Activated CD4-positive, alpha-beta T cell treated with anti-CD3 and anti-CD28 coated beads for 4 hours (primary cell): ENCODE measurements at regions not wholly inside any gene's neighbourhood (a gene's known extent, or its start where the extent isn't known, plus 50 kb on each side); places are given as distances from the start of the nearest gene placed in this dataset.
"Not testable (repeated sequence)": the region's sequence is repeated elsewhere in the genome, so short reads cannot be mapped to it uniquely, and the experiment has no call there.

Source experiments
- DNase-seq, 2 donors: peaks; one replicate each; pipeline ENCODE4 v3.0.0-alpha.2; 2020

DNA sequence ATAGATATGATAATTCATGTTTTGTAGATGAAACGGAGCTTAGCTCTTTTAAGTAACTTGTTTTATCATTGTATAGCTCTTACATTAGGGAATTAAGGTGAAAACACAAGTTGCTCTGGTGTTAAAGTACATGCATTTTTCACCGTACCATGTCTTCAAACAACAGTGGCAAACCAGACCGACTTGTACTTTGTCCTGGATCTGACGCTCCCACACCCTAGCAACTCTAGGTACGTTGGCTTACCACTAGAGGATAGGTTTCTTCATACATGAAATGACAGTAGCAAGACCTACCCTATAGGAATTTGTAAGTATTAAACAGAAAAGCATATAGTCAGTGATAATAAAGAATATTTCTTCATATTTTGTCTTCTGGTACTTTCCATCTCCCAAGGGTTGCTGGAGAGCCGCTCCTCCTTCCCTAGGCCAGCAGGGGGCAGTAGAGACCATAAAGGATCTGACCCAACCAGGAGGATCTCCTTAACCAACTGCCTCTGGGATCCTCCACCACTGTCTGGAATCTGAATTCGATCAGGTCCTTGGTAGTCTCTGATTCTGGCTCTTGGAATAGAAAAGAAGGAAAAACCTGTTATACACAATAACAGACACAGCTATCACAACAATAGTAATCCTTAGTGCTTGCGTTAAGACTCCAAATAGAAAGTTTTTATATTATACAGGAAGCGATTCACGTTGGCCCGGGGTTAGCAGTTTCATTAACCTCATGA is 136.7 kb downstream of the CAVIN4 start:
- DNase-seq: peak in 1 of 2 donors; percentile 16

DNA sequence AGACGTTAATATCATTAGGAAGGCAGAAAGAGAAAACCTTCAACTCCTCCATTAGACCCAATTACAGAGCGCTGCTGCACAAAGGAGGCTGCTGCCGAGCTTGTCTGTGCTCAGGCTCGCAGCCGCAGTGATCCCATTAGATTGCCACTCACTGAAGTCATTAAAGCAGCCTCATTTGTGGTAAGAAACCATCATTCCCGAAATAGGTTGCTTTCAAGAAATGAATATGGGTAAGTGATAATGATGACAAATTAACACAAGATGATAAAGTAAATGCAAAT is 137.2 kb downstream of the CAVIN4 start:
- DNase-seq: no peak

DNA sequence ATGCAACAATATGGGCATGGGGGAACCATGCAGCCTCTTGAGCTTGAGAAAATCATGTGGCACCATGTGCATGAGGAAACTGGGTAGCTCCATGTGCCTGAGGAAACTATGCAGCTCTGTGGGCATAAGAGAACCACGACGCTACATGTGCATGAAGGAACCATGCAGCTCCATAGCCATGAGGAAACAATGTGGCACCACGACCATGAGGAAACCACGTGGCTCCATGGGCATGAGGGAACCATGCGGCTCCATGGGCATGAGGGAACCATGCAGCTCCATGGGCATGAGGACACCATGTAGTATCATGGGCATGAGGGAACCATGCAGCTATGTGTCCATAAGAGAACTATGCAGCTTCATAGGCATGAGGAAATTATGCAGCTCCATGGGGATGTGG is 140.8 kb downstream of the CAVIN4 start:
- no peak for DNase-seq

DNA sequence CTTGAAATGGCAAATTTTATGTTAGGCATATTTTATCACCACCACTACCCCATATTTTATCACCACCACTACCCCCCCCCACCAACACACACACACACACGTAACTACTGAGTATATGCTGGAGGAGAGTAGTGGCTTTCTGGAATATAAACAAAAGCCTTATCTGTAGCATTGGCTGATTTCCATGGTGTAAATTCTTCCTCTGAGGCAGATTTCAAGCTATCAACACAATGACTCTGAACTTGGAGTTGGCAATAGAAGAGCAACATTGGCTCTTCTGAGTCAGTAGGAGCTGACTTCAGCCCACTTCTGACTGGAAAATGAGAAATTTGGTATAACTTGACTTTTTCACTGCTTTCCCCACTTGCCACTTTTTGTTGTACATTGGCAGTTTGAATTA is 143.0 kb downstream of the CAVIN4 start:
- no peak for DNase-seq

DNA sequence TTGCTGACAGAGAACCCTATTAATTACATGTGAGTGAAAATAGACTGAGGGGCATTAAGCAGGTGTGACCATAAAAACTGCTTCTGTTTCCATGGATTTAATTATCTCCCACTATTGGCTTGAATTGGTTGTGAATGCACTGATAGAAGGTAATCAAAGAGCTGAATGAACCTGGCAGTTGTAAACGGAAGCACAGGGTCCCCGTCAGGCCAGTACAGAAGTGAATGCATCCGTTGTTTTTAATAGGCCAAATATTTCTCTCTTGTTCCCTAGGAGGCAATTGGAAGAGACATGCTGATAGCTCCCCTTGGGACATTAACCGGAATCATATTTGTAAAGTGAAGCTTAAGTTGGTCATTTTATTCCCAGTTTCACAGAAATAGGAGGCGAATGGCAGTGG is 147.0 kb downstream of the CAVIN4 start:
- DNase-seq: no peak

DNA sequence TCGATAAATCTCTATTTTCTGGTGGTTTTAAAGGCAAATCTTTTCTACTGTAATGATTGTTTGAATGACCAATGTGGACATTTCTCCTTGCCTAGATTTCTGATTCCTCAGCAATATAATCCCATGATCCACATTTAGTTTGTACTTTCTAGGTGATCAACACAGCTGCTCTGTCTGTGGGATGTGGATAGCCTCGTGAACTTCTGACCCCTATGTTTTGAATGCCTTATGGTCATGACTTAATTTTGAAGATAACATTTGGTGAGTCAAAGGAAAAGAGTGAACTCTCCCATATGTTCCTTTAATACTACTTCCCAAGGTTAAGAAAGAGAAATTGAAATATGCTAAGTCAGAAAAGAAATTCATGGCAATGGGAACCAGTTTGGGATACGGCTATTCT is 147.5 kb downstream of the CAVIN4 start:
- no peak for DNase-seq

DNA sequence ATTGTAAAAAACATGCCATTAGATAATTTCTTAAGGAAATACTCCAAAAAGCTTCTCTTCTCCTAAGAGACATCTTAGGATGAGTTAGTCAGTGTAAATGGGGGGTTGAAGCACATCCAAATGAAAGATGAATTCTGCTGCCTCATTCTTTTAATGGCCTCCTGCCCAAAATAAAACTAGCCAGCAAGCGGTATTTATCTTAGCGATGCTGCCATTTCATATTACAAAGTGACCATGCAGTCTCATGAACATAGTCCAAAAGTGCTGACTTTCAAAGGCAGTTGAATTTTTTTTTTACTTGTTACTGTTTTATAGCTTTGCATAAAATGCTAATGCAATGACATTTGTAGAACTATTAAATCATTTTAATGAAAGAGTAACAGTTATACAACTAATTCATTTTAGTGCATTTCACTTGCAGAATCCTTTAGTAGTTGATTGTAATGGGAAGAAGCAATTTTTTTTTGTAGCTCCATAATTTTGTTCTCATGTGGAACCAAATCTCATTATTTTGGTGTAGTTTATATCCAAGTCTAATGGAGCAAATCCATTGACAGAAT is 151.5 kb downstream of the CAVIN4 start:
- no peak for DNase-seq

DNA sequence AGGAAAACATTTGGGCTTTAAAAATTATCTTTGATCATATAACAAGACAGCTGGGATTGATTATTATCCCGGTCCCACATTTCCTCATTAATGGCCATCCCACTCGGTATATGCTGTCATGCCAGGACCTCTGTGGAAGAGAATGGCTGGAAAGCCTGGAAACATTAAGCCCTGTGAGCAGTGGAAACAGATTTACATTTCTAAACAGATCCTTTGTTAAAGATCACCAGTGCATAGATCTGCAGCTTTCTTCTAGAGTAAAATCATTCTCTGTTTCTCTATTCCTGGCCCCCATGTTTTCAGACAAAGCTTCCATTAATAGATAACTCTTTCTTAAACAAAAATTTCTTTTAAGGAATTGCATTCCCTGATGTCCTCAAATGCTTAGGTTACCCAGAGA is 152.2 kb downstream of the CAVIN4 start:
- no peak for DNase-seq

DNA sequence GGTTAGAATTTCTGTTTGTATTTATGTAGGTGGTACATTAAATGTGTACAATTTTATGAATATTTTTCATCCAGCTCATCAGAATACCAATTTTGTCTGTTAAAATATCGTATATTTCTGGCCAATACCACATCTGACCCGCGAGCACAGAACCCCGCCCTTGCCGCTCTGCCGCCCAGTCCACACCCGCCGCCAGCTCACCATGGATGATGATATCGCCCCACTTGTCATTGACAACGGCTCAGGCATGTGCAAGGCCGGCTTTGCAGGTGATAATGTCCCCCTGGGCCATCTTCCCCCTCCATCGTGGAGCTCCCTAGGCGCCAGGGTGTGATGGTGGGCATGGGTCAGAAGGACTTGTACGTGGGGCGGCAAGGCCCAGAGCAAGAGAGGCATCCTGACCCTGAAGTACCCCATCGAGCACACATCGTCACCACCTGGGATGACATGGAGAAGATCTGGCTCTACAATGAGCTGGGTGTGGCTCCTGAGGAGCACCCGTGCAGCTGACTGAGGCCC is 153.2 kb downstream of the CAVIN4 start:
- no peak for DNase-seq

DNA sequence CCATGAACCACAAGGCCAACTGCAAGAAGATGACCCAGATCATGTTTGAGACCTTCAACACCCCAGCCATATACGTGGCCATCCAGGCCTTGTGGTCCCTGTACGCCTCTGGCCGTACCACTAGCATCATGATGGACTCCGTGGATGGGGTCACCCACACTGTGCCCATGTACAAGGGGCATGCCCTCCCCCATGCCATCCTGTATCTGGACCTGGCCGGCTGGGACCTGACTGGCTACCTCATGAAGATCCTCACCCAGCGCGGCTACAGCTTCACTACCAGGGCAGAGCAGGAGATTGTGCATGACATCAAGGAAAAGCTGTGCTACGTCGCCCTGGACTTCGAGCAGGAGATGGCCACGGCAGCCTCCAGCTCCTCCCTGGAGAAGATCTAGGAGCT is 153.7 kb downstream of the CAVIN4 start:
- no peak for DNase-seq

DNA sequence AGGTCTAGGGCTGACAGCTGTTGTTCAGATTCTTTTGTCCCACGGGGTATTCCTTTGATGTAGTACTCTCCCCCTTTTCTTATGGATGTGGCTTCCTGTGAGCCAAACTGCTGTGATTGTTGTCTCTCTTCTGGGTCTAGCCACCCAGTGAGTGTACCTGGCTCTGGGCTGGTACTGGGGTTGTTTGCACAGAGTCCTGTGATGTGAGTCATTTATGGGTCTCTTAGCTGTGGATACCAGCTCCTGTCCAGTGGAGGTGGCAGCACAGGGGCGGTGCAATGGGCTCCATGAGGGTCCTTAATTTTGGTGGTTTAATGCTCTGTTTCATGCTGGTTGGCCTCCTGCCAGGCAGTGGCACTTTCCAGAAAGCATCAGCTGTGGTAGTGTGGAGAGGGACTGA is 161.3 kb downstream of the CAVIN4 start:
- no peak for DNase-seq

DNA sequence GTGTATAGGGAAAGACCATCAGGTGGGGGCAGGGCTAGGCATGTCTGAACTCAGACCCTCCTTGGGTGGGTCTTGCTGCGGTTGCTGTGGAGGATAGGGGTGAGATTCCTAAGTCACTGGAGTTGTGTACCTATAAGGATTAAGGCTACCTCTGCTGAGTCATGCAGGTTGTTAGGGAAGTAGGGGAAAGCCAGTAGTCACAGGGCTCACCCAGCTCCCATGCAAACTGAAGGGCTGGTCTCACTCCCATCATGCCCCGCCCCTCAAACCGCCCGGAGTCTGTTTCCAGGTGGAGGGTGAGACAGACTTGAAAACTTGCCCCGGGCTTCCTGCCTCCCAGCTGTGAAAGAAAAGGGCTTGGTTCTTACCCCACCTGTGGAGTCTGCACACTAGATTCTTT is 161.8 kb downstream of the CAVIN4 start:
- no peak for DNase-seq

DNA sequence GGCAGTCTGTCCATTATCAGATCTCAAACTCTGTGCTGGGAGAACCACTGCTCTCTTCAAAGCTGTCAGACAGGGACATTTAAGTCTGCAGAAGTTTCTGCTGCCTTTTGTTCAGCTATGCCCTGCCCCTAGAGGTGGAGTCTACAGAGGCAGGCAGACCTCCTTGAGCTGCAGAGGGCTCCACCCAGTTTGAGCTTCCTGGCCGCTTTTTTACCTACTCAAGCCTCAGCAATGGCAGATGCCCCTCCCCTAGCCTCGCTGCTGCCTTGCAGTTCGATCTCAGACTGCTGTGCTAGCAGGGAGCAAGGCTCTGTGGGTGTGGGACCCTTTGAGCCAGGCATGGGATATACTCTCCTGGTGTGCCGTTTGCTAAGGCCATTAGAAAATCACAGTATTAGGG is 171.1 kb downstream of the CAVIN4 start:
- not testable (repeated sequence) for DNase-seq

DNA sequence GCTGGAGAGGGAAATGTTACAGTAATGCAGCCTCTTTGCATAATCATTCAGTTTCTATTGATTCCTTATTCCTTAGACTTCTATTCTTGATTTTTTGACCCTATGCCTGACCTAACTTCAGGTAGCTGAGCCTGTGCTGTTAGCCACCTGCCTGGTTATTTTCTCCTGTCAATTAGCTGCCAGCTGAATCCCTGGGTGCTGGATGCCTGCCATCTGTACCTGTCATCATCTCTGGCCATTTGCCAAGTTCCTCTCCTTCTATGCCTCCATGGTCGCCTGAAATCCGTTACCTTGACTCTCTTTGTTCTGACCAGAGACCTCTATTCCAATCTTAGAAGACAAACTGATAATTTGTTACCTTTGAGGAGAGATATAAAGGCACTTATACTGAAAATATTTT is 178.3 kb downstream of the CAVIN4 start:
- no peak for DNase-seq

DNA sequence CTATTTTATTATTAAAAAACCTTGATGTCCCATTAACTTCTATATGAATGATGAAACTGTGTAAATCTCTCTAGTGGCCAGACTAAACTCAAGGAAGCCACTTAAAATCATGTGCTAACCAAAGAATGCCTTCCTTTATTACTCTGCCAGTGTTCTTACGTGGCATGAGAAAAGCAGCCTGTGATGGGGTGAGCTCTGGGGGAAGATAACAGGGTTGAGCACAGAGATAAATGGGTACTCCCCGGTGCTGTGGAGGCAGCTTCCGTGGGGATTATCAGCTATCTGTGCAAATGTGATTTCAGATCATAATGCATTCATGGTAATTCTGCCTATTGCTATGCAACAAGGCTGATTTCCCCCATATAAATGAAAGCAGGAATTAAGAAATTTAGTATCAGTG is 181.3 kb downstream of the CAVIN4 start:
- no peak for DNase-seq

DNA sequence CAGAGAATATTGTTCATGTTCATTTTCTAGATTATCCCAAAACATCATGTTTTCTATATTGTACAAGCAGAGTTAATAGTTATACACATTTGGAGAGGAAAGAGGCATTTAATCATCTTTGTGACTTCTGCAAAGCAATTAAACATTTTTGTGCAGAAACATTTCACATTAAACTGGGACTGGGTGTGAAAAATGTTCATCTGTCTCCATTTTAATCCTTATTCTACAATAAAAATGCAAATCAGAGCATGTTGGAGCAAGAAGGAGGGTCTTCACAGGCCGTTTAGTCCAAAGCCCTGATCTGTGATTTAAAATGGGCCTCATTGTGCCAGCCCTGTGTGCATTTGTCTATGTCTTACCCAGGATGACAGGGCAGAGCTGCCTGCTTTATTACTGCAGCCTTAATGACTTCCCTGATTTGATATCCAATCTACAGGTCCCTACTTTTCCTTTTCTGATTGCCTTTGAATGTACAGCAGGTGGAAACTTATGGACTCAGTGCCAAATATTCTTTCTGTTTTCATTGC is 183.5 kb downstream of the CAVIN4 start:
- DNase-seq: no peak

DNA sequence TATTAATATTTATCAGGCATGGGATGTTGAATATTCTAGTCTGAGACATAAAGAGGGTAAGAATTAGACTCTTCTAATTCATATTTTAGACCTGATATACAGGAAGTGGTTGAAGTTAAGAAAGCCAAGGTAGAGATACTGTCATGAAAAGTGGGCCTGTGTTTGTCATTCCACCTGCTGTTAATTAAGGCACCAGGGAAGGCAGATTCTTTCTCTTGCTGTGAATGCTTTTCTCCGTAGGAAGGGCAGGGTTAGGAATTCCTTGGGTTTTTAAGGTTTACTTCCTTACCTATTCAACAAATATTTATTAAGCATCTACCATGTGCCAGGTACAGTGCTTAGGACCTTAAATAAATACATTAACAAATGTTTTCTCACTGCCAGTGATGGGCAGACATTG is 196.4 kb downstream of the CAVIN4 start:
- no peak for DNase-seq

DNA sequence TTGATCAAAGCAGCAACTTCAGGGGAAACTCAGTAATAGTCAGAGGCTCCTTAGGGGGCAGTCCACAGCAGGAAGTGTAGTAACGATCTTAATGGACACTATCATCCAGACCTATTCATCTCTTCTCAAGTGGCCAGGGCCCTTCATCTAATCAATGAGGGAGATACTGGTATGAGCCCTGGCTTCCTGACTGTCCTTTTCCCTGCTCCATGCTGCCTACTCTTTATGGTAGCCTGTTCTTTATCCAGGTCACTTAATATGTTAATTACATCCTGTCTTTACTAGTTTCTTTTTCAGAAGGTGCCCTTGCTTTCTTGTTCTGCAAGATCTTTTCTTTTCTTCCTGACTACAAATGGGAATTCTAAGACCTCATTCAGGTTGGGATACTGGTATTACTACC is 197.1 kb downstream of the CAVIN4 start:
- no peak for DNase-seq

DNA sequence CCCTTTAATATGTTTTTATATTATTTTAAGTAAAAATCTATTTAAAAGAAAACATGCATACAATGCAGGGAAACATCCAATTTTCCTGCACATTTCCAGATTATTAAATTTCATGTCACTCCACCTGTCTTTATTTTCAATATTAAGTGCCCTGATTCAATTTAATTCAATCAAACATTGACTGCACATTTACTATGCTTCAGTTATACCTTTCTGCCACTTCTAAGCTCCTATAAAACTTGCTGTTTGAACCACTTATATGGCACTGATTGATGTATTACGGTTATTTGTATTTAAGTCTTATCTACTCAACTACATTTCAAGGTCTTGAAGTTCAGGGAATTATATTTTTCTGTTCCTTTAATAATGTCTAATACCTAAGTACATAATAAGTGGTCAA is 198.0 kb downstream of the CAVIN4 start:
- DNase-seq: no peak

DNA sequence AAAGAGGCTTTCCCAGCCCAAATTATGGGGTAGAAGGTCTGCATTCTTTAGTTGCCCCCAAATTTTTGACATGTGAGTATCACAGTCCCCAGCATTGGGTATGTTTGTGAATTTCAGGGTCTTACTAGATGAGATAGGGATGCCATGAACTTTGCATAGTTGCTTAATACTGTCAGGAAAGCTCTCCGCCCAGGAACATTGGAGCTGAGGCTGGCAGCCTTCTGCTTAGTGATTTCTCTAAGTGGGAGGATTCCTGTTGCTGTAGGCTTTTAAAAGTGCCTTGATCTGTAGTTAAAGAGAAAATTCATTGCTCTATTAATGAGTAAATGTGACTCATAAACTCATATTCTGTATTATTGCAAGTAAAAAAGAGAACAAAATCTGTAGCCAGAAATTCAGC is 206.9 kb downstream of the CAVIN4 start:
- no peak for DNase-seq

DNA sequence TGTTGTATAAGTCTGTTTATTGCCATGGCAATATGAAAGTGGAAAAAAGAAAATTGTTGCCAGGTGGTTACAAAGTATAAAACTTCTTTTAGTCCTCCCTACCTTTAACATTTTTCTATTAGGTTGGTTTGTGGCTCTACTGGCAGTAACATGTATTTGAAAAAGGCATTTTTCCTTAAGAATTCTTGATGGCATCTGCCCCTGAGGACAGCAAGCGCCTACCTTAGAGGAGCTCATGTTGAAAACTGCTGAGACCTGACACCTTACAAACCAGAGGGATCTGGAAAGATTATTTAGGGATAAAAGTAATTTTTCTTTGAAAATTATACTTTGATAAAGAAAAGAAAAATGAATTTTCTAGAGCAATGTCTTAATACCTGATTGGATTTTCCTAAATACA is 208.1 kb downstream of the CAVIN4 start:
- DNase-seq: no peak

DNA sequence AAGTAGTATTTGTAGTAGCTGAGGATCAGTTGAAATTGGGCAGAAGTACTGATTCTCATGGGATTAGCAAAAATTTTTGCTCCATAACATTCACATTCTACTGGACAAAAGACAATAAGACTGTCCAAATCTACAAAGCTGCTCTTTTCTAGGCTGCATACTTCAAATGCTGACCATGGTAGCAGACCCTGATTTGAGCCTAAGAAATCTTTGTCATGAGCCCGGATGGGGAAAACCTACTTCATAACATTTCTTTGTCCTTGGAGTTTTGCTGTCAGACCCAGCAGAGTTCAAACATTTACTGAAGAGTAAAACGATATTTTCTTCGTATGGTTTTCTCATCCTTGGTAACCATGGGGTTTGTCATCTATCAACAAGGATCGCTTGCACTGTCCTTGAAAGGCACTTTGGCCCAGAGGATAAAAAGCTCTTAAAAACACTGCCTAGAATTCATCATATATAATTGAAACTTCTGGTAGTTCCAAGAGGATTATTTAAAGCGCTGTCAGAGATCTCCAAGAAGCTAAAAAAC is 216.9 kb downstream of the CAVIN4 start:
- DNase-seq: no peak

DNA sequence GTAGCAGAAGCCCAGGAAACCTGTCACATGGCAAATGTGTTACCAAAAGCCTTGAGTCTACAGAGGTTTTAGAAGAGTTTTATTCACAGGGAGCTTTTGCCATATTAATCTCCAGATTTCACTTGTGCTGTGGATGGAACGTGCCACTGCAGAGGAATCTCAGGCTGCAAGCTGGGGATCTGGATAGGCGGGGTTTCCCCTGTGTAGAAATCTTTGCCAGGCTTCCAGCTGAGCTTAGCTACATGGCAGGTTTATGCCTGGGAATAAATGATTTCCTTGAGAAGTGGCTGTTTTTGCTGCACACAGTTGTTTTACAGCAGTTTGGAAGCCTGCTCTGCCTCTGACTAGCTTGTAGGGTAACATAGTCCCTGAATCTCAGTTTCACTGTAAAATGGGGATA is 224.6 kb upstream of the PLPPR1 start:
- DNase-seq: no peak

DNA sequence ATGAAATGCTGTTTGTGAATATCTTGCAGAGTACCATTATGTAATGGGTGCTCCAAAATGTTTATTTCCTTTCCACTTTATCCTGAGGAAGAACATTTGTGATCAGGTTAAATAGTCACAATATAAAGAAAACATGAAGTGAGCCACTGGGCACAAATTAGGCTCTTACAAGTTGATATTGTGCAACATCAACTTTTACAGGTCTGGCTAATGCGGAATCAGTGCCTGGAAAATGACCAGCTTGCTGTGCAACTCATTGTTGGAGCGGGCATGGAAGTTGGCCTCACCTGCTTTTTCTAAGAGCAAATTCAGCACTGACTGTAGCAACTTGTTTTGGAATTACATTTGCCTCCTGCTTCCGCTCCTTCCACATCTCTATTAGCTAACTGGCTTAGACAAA is 216.9 kb upstream of the PLPPR1 start:
- no peak for DNase-seq

DNA sequence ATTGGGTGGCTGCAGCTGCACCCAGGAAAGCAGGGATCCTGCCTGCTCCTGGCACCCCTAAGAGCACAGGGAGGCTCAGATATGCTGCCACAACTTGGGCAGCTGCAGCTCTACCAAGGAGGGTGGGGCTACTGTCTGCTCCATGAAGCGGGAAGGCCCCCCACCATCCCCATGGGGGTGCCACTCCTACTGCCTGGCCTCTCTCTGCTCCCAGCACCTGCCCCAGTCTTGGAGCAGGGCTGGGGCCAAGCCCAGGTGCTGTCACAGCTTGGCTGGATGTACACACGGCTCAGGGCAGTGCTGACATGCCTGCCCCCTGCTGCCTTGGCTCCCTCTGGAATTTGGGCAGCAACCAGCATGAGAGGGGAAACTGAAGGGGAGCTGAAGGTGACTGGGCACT is 214.7 kb upstream of the PLPPR1 start:
- DNase-seq: no peak
